ENCODE measurements at regions not wholly inside any gene's neighbourhood (a gene's known extent, or its start where the extent isn't known, plus 50 kb on each side); places are given as distances from the start of the nearest gene placed in this dataset.

DNA sequence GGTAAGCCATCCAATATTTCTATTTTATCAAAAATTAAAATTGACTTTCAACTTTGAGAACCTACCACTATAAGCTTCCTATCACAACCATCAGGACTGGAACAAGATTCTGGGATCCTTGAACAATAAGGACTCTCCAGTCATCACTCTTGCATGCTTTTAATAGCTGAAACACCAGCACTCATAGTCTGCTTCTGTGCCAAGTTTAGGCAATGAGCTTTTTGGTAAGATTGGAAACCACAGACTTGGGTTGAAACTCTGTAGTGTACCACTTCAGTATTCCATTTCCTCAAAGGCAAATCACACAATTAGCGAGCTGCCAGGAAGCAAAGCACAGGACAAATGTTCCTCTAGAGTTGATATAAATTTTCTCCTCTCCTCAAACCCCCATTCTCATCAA is 1065.8 kb upstream of the SLC39A10 start:
- TF ChIP-seq, protein P1, sequence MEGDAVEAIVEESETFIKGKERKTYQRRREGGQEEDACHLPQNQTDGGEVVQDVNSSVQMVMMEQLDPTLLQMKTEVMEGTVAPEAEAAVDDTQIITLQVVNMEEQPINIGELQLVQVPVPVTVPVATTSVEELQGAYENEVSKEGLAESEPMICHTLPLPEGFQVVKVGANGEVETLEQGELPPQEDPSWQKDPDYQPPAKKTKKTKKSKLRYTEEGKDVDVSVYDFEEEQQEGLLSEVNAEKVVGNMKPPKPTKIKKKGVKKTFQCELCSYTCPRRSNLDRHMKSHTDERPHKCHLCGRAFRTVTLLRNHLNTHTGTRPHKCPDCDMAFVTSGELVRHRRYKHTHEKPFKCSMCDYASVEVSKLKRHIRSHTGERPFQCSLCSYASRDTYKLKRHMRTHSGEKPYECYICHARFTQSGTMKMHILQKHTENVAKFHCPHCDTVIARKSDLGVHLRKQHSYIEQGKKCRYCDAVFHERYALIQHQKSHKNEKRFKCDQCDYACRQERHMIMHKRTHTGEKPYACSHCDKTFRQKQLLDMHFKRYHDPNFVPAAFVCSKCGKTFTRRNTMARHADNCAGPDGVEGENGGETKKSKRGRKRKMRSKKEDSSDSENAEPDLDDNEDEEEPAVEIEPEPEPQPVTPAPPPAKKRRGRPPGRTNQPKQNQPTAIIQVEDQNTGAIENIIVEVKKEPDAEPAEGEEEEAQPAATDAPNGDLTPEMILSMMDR (IDR thresholded peaks at IDR 0.05), result no peak
- no peak for TF ChIP-seq POLR2AphosphoS5 (IDR thresholded peaks at IDR 0.05)
- TF ChIP-seq POLR2A (IDR thresholded peaks at IDR 0.05), result no peak
- TF ChIP-seq EP300 (IDR thresholded peaks at IDR 0.05), result no peak

Measured in stomach (tissue), 4 donors.